HCT116 (cell line): ENCODE measurements at regions not wholly inside any gene's neighbourhood (a gene's known extent, or its start where the extent isn't known, plus 50 kb on each side); places are given as distances from the start of the nearest gene placed in this dataset.

Source experiments
- ATAC-seq: fragments of 200-7000 bp; cut with Tn5 transposase; 2 replicates; pipeline ENCODE4 v1.9.1; 2020; ENCODE audit warnings: mild to moderate bottlenecking, moderate library complexity
- BruUV-seq: library from RNA; stranded (reverse); fragments of 400-500 nt; replicated peaks from 2 replicates; lab custom pipeline; 2021; lab: Mats Ljungman, UMichigan
- CTCF ChIA-PET: fragments of 300-600 bp; sonication (Branson Sonifier 250); formaldehyde crosslinking; loops from one replicate; lab custom pipeline; 2021; ENCODE audit warnings: antibody characterized with exemption; lab: Charles Lee
- POLR2A ChIA-PET: fragments of 300-600, 350-600 bp; sonication (Branson Sonifier 250); formaldehyde crosslinking; loops from one replicate; lab custom pipeline; 2021; ENCODE audit warnings: antibody characterized with exemption; lab: Charles Lee
- RAD21 ChIA-PET, 2 experiments: fragments of 300-600 bp; sonication (Branson Sonifier 250); formaldehyde crosslinking; loops; one replicate each; lab custom pipeline; 2023; ENCODE audit warnings: low total read pairs in 2 of 2; ENCODE audit not compliant: uncharacterized antibody in 2 of 2, unreplicated experiment in 2 of 2, low non-redundant PET in 1 of 2; lab: Charles Lee
- DNase-seq: peaks from one replicate; pipeline ENCODE4 v3.0.0-alpha.2; 2010; ENCODE audit warnings: low read depth, low spot score
- H2AFZ ChIP-seq: fragments of 200-600 bp; shearing (Covaris generic), sonication (generic); 2 replicates; pipeline ENCODE4 v1.6.1; 2017; ENCODE audit warnings: low read depth, mixed run types, mixed read lengths, antibody characterized with exemption, low read length; ENCODE audit not compliant: poor library complexity, severe bottlenecking
- H3K27ac ChIP-seq: 2 replicates; pipeline ENCODE4 v1.5.1; 2012; ENCODE audit warnings: low read depth, low read length
- H3K27me3 ChIP-seq: fragments of 200-600 bp; sonication (generic); 2 replicates; pipeline ENCODE4 v1.6.1; 2016; ENCODE audit warnings: mixed run types, low read length, mixed read lengths; ENCODE audit not compliant: insufficient read depth
- H3K36me3 ChIP-seq, 2 experiments: fragments of 200-500 bp in 1 of 2; fragments of 200-600 bp in 1 of 2; sonication (Bioruptor generic) in 1 of 2; sonication (generic) in 1 of 2; 2 replicates each; pipeline versions ENCODE4 v1.5.1 to v1.6.1; 2014 to 2016; ENCODE audit warnings: low read length in 2 of 2, inconsistent platforms in 1 of 2, mixed read lengths in 1 of 2, mixed run types in 1 of 2; ENCODE audit not compliant: insufficient read depth in 2 of 2, control insufficient read depth in 1 of 2
- H3K4me1 ChIP-seq, 2 experiments: fragments of 200-600 bp in 1 of 2; sonication (generic) in 1 of 2; 2 replicates each; pipeline versions ENCODE4 v1.5.1 to v1.6.1; 2012 to 2017; ENCODE audit warnings: low read length in 2 of 2, inconsistent platforms in 1 of 2, mild to moderate bottlenecking in 1 of 2, mixed read lengths in 1 of 2, mixed run types in 1 of 2, moderate library complexity in 1 of 2; ENCODE audit not compliant: insufficient read depth in 2 of 2, control insufficient read depth in 1 of 2
- H3K4me2 ChIP-seq: fragments of 200-600 bp; sonication (generic); 2 replicates; pipeline ENCODE4 v1.6.1; 2017; ENCODE audit warnings: mixed run types, low read length, mixed read lengths
- H3K4me3 ChIP-seq, 2 experiments: fragments of 200-600 bp in 1 of 2; sonication (generic) in 1 of 2; replicated peaks in 1 of 2; 2 replicates each; pipeline ENCODE4 v1.5.1; 2011 to 2016; ENCODE audit warnings: low read length in 2 of 2, control low read depth in 1 of 2, low read depth in 1 of 2, mild to moderate bottlenecking in 1 of 2, mixed read lengths in 1 of 2, mixed run types in 1 of 2
- H3K79me2 ChIP-seq: fragments of 200-600 bp; sonication (generic); 2 replicates; pipeline ENCODE4 v1.6.1; 2017; ENCODE audit warnings: mild to moderate bottlenecking, mixed run types, low read length, moderate library complexity, mixed read lengths; ENCODE audit not compliant: insufficient read depth
- H3K9ac ChIP-seq: fragments of 200-600 bp; sonication (generic); 2 replicates; pipeline ENCODE4 v1.6.1; 2016; ENCODE audit warnings: low read length, mixed read lengths
- H3K9me2 ChIP-seq: fragments of 200-600 bp; sonication (generic), shearing (Covaris generic); 2 replicates; pipeline ENCODE4 v1.6.1; 2017; ENCODE audit warnings: mixed run types, mild to moderate bottlenecking, moderate library complexity; ENCODE audit not compliant: insufficient read depth
- H3K9me3 ChIP-seq, 2 experiments: fragments of 200-500 bp in 1 of 2; fragments of 200-600 bp in 1 of 2; sonication (Bioruptor generic) in 1 of 2; sonication (generic) in 1 of 2; 2 replicates each; pipeline ENCODE4 v1.6.1; 2014 to 2017; ENCODE audit warnings: low read length in 2 of 2, mixed read lengths in 2 of 2, inconsistent platforms in 1 of 2, low read depth in 1 of 2, mild to moderate bottlenecking in 1 of 2, mixed run types in 1 of 2, moderate library complexity in 1 of 2; ENCODE audit not compliant: control insufficient read depth in 1 of 2, insufficient read depth in 1 of 2
- H4K20me1 ChIP-seq: fragments of 200-600 bp; sonication (generic), shearing (Covaris generic); 2 replicates; pipeline ENCODE4 v1.6.1; 2017; ENCODE audit warnings: mixed run types, mild to moderate bottlenecking, moderate library complexity; ENCODE audit not compliant: insufficient read depth
- CBX3 ChIP-seq: IDR thresholded peaks from 2 replicates; pipeline ENCODE4 v1.6.1; 2012; ENCODE audit warnings: low read depth
- EGR1 ChIP-seq: IDR thresholded peaks from 2 replicates; pipeline ENCODE4 v1.6.1; 2012; ENCODE audit warnings: low read depth
- EZH2phosphoT487 ChIP-seq: fragments of 200-600 bp; IDR thresholded peaks from 2 replicates; pipeline ENCODE4 v1.6.1; 2018; ENCODE audit warnings: antibody characterized with exemption, borderline replicate concordance
- FOSL1 ChIP-seq: IDR thresholded peaks from 2 replicates; pipeline ENCODE4 v1.6.1; 2012; ENCODE audit warnings: low read depth
- JUND ChIP-seq: IDR thresholded peaks from 2 replicates; pipeline ENCODE4 v1.6.1; 2012
- POLR2A ChIP-seq: IDR thresholded peaks from 2 replicates; pipeline ENCODE4 v1.7.0; 2011; ENCODE audit warnings: borderline replicate concordance; ENCODE audit not compliant: insufficient read depth, insufficient read length; ENCODE audit errors: extremely low read depth
- SP1 ChIP-seq: IDR thresholded peaks from 2 replicates; pipeline ENCODE4 v1.6.1; 2012; ENCODE audit warnings: low read depth
- SRF ChIP-seq: IDR thresholded peaks from 2 replicates; pipeline ENCODE4 v1.6.1; 2012; ENCODE audit warnings: low read depth
- ZFX ChIP-seq: fragments of 450-650 bp; IDR thresholded peaks from 2 replicates; pipeline ENCODE4 v1.6.1; 2017
- intact Hi-C: fragments of 100-400 bp; cut with micrococcal nuclease; formaldehyde crosslinking; loops from 2 replicates; pipeline ENCODE4 v1.10.0; 2022
- TF ChIP-seq, protein P1 (sequence below): IDR thresholded peaks from 2 replicates; pipeline ENCODE4 v1.6.1; 2011; ENCODE audit warnings: mild to moderate bottlenecking, low read length, moderate library complexity; ENCODE audit not compliant: insufficient replicate concordance; ENCODE audit errors: extremely low read depth
- TF ChIP-seq, protein P2 (sequence below): IDR thresholded peaks from 2 replicates; pipeline ENCODE4 v1.6.1; 2012; ENCODE audit warnings: low read depth
- TF ChIP-seq, protein P3 (sequence below), 3 experiments: fragments of 200-600 bp in 1 of 3; sonication (generic) in 1 of 3; IDR thresholded peaks in 2 of 3; conservative IDR thresholded peaks in 1 of 3; 2 replicates each; pipeline ENCODE4 v1.5.1; 2012 to 2017; ENCODE audit warnings: low read depth in 2 of 3, low read length in 2 of 3, antibody characterized with exemption in 1 of 3, borderline replicate concordance in 1 of 3, control low read depth in 1 of 3, mild to moderate bottlenecking in 1 of 3, mixed read lengths in 1 of 3, mixed run types in 1 of 3, moderate library complexity in 1 of 3; ENCODE audit not compliant: insufficient read depth in 1 of 3

DNA sequence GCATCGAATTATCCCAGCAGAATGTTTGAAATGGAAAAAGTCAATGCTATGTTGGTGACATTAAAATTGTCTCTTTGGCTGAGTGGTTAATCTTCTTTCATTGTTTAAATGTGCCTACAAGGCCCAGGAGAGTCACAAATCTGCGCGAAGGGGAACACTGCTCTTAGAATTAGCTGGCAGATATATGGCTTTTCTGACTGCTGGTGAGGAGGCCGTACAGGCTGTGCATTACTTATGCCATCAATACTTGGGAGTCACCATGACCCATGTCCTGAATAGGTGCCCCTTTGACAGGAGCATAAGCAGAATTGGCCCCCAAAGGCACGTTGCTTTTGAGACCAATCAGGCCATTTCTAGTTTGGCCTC, 521.5 kb downstream of the FUT8 start:
- H3K4me2 ChIP-seq, result no peak overlapping the region
- no peak overlapping the region for H3K9ac ChIP-seq
- DNase-seq, result no peak
- ChIA-PET RAD21 (no interaction called here), CTCF (no interaction called here), POLR2A (no interaction called here)
- no peaks in the 10 kb centered on the region for H3K79me2 ChIP-seq
- TF ChIP-seq CBX3 (no peak), EZH2phosphoT487 (no peak), FOSL1 (no peak), SRF (no peak), POLR2A (no peak), JUND (no peak), EGR1 (no peak), ZFX (no peak), SP1 (no peak)
- TF ChIP-seq, protein P1, sequence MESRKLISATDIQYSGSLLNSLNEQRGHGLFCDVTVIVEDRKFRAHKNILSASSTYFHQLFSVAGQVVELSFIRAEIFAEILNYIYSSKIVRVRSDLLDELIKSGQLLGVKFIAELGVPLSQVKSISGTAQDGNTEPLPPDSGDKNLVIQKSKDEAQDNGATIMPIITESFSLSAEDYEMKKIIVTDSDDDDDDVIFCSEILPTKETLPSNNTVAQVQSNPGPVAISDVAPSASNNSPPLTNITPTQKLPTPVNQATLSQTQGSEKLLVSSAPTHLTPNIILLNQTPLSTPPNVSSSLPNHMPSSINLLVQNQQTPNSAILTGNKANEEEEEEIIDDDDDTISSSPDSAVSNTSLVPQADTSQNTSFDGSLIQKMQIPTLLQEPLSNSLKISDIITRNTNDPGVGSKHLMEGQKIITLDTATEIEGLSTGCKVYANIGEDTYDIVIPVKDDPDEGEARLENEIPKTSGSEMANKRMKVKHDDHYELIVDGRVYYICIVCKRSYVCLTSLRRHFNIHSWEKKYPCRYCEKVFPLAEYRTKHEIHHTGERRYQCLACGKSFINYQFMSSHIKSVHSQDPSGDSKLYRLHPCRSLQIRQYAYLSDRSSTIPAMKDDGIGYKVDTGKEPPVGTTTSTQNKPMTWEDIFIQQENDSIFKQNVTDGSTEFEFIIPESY, result no peak
- TF ChIP-seq, protein P2, sequence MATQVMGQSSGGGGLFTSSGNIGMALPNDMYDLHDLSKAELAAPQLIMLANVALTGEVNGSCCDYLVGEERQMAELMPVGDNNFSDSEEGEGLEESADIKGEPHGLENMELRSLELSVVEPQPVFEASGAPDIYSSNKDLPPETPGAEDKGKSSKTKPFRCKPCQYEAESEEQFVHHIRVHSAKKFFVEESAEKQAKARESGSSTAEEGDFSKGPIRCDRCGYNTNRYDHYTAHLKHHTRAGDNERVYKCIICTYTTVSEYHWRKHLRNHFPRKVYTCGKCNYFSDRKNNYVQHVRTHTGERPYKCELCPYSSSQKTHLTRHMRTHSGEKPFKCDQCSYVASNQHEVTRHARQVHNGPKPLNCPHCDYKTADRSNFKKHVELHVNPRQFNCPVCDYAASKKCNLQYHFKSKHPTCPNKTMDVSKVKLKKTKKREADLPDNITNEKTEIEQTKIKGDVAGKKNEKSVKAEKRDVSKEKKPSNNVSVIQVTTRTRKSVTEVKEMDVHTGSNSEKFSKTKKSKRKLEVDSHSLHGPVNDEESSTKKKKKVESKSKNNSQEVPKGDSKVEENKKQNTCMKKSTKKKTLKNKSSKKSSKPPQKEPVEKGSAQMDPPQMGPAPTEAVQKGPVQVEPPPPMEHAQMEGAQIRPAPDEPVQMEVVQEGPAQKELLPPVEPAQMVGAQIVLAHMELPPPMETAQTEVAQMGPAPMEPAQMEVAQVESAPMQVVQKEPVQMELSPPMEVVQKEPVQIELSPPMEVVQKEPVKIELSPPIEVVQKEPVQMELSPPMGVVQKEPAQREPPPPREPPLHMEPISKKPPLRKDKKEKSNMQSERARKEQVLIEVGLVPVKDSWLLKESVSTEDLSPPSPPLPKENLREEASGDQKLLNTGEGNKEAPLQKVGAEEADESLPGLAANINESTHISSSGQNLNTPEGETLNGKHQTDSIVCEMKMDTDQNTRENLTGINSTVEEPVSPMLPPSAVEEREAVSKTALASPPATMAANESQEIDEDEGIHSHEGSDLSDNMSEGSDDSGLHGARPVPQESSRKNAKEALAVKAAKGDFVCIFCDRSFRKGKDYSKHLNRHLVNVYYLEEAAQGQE, result no peak
- TF ChIP-seq, protein P3, sequence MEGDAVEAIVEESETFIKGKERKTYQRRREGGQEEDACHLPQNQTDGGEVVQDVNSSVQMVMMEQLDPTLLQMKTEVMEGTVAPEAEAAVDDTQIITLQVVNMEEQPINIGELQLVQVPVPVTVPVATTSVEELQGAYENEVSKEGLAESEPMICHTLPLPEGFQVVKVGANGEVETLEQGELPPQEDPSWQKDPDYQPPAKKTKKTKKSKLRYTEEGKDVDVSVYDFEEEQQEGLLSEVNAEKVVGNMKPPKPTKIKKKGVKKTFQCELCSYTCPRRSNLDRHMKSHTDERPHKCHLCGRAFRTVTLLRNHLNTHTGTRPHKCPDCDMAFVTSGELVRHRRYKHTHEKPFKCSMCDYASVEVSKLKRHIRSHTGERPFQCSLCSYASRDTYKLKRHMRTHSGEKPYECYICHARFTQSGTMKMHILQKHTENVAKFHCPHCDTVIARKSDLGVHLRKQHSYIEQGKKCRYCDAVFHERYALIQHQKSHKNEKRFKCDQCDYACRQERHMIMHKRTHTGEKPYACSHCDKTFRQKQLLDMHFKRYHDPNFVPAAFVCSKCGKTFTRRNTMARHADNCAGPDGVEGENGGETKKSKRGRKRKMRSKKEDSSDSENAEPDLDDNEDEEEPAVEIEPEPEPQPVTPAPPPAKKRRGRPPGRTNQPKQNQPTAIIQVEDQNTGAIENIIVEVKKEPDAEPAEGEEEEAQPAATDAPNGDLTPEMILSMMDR (IDR thresholded peaks at IDR 0.05 in 2 of 3, conservative IDR thresholded peaks at IDR 0.05 in 1 of 3; ENCODE audit: borderline replicate concordance in 1 of 3, insufficient read depth in 1 of 3, low read depth in 2 of 3, low read length in 2 of 3), result no peak
- intact Hi-C loops, result no loop called here
- H3K36me3 ChIP-seq, result no peaks in the 10 kb centered on the region
- no peaks in the 10 kb centered on the region for H3K27me3 ChIP-seq
- H2AFZ ChIP-seq, result no peak overlapping the region
- no peak overlapping the region for H3K4me3 ChIP-seq
- ATAC-seq, result no peak
- no peaks in the 10 kb centered on the region for H3K9me3 ChIP-seq
- no peaks in the 10 kb centered on the region for H3K4me1 ChIP-seq
- H3K27ac ChIP-seq, result no peak overlapping the region
- no peaks in the 10 kb centered on the region for H3K9me2 ChIP-seq
- BruUV-seq, result no TSS peak
- no peaks in the 10 kb centered on the region for H4K20me1 ChIP-seq
